ENCODE measurements at regions not wholly inside any gene's neighbourhood (a gene's known extent, or its start where the extent isn't known, plus 50 kb on each side); places are given as distances from the start of the nearest gene placed in this dataset.
A peak's percentile ranks its signal among the peaks of the same experiment; 100 is the strongest.
"Not testable (repeated sequence)": the region's sequence is repeated elsewhere in the genome, so short reads cannot be mapped to it uniquely, and the experiment has no call there.

DNA sequence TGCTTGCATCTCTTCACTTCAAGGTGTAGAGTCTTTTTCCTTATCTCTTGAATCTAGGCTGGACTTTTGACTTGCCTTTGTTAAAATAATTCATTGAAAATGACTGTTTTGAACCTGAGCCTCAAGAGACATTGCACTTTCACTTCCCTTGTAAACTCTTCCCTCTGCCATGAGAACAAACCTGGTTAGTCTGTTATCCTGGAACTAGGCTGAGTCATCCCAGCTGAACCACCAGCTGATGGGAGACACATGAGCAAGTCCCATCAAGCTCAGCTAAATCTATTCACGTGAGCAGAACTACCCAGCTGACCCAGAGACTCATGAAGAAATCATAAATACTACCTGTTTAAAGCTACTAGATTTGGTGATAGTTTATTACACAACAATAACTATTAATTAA is 202.3 kb upstream of the CENPE start:
- H3K4me3 ChIP-seq (ENCODE audit: low read depth, low read length), result no peak overlapping the region
- TF ChIP-seq, protein P1, sequence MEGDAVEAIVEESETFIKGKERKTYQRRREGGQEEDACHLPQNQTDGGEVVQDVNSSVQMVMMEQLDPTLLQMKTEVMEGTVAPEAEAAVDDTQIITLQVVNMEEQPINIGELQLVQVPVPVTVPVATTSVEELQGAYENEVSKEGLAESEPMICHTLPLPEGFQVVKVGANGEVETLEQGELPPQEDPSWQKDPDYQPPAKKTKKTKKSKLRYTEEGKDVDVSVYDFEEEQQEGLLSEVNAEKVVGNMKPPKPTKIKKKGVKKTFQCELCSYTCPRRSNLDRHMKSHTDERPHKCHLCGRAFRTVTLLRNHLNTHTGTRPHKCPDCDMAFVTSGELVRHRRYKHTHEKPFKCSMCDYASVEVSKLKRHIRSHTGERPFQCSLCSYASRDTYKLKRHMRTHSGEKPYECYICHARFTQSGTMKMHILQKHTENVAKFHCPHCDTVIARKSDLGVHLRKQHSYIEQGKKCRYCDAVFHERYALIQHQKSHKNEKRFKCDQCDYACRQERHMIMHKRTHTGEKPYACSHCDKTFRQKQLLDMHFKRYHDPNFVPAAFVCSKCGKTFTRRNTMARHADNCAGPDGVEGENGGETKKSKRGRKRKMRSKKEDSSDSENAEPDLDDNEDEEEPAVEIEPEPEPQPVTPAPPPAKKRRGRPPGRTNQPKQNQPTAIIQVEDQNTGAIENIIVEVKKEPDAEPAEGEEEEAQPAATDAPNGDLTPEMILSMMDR (IDR thresholded peaks at IDR 0.05; ENCODE audit: insufficient read depth, low read length), result no peak
- peak; percentile 1 for DNase-seq (ENCODE audit: low read depth)

DNA sequence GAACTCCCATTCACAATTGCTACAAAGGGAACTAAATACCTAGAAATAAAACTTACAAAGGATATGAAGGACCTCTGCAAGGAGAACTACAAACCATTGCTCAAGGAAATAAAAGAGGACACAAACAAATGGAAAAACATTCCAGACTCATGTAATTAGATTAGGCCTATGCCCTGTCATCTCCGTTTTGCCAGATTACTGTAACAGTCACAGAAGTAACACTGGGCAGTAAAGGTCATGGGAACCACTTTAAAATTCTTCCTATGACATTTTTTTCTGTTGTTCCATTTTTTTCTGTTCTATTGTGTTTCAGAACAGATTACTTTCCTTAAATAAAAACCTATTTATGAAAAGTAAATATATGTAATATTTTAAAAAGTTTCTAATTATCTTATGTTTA is 199.4 kb upstream of the CENPE start:
- TF ChIP-seq, protein P1 (IDR thresholded peaks at IDR 0.05; ENCODE audit: insufficient read depth, low read length), result no peak
- H3K4me3 ChIP-seq (ENCODE audit: low read depth, low read length), result no peak overlapping the region
- DNase-seq (ENCODE audit: low read depth), result no peak

DNA sequence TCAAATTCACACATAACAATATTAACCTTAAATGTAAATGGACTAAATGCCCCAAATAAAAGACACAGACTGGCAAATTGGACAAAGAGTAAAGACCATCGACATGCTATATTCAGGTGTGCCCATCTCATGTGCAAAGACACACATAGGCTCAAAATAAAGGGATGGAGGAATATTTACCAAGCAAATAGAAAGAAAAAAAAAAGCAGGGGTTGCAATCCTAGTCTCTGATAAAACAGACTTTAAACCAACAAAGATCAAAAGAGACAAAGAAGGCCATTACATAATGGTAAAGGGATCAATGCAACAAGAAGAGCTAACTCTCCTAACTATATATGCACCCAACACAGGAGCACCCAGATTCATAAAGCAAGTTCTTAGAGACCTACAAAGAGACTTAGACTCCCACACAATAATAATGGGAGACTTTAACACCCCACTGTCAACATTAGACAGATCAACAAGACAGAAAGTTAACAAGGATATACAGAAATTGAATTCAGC is 189.4 kb upstream of the CENPE start:
- DNase-seq (ENCODE audit: low read depth); H3K4me3 ChIP-seq (ENCODE audit: low read depth, low read length): not testable (repeated sequence)

DNA sequence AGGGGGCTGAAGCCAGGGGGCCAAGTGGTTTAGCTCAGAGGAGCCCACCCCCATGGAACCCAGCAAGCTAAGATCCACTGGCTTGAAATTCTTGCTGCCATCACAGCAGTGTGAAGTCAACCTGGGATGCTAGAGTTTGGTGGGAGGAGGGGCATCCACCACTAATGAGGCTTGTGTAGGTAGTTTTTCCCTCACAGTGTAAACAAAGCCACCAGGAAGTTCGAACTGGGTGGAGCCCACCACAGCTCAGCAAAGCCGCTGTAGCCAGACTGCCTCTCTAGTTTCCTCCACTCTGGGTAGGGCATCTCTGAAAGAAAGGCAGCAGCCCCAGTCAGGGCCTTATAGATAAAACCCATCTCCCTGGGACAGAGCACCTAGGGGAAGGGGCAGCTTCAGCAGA is 187.4 kb upstream of the CENPE start:
- not testable (repeated sequence) for DNase-seq (ENCODE audit: low read depth); H3K4me3 ChIP-seq (ENCODE audit: low read depth, low read length)

DNA sequence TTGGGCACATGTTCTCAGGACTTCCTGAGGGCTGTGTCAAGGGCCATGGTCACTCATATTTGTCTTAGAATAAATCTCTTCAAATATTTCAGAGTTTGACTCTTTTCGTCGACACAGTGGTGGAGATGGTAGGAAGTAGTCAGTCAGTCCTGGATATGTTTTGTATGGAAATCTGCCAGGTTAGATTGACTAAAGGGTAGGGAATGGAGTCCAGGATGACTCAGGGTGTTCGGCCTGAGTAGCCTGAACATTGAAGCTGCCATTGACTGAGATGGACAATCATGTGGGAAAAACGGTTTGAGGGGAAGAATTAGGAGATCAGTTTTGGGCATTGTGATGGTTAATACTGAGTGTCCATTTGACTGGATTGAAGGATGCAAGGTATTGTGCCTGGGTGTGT is 177.1 kb upstream of the CENPE start:
- DNase-seq (ENCODE audit: low read depth), result peak; percentile 60

DNA sequence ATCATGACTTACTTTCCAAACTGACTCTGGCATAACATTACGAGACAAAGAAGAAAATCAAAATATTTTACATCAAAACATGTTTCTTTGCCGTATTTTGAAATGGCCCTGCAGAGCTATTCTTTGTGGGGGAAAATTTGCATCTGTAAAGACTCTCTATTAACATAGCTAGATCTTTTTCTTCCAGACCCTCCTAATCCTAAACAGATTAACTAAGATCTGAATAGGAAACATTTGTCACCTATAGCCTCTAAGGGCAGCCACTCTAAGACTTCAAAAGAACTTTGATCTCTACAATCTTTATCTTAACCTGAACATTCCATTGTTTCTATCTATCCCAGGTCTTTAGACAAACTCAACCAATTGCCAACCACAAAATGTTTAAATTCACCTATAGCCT is 176.6 kb upstream of the CENPE start:
- DNase-seq (ENCODE audit: low read depth), result no peak
- TF ChIP-seq, protein P1 (IDR thresholded peaks at IDR 0.05; ENCODE audit: insufficient read depth, low read length), result no peak
- no peak overlapping the region for H3K4me3 ChIP-seq (ENCODE audit: low read depth, low read length)

More for the DNA sequence above, 177.1 kb upstream of the CENPE start:
- H3K4me3 ChIP-seq (ENCODE audit: low read depth, low read length), result no peak overlapping the region
- TF ChIP-seq, protein P1 (IDR thresholded peaks at IDR 0.05; ENCODE audit: insufficient read depth, low read length), result no peak

DNA sequence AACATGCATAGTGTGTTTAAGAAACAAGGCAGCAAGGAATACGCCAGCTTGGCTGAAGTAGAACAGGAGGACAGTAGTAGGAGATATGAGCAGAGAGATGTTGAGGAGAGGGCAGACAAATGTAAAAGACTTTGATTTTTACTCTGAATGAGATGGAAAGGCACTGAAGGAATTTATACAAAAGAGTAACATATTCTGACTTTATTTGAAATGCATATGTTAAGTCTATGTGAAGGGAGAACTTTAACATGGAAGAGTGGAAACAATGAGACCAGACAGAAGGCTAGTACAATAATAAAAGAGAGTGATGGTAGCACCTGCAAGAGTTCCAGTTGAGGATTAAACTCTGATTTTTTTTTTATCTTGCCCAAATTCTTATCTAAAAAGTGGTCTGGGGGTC is 176.2 kb upstream of the CENPE start:
- DNase-seq (ENCODE audit: low read depth), result no peak
- H3K4me3 ChIP-seq (ENCODE audit: low read depth, low read length), result no peak overlapping the region
- TF ChIP-seq, protein P1 (IDR thresholded peaks at IDR 0.05; ENCODE audit: insufficient read depth, low read length), result no peak

DNA sequence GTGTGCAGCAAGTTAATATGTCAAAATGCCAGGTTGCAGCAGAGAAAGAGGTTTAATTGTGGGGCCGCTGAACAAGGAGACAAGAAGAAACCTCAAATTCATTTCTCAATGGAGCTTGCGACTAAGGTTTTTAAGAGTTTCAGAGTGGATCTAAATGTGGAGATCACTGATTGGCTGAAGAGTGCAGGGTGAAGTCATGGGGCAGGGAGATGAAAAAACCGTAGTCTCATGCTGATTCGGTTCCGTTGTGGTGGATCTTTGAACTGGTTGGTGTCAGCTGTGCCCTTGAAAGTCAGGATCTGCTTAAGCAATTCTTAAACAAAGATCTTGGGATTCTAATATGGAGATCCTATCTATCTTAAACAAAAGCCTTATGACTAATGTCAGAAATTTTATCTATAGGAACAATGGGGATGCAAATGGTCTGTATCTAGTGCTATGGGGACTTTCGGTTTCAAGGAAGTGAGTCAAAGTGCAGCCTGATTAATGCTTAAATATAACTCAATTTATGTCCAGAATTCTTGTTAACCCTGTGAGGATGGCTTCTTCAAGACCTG is 173.9 kb upstream of the CENPE start:
- peak; percentile 33 for DNase-seq (ENCODE audit: low read depth)
- no peak overlapping the region for H3K4me3 ChIP-seq (ENCODE audit: low read depth, low read length)
- TF ChIP-seq, protein P1 (IDR thresholded peaks at IDR 0.05; ENCODE audit: insufficient read depth, low read length), result no peak

Measured in fibroblast of the aortic adventitia (primary cell).